CD4-positive, alpha-beta T cell treated with Interleukin-21 for 1 hour (primary cell): ENCODE measurements at regions not wholly inside any gene's neighbourhood (a gene's known extent, or its start where the extent isn't known, plus 50 kb on each side); places are given as distances from the start of the nearest gene placed in this dataset.
"Not testable (repeated sequence)": the region's sequence is repeated elsewhere in the genome, so short reads cannot be mapped to it uniquely, and the experiment has no call there.

Experiments used
- DNase-seq: peaks from one replicate; pipeline ENCODE4 v3.0.0-alpha.2; 2020

- no peak for DNase-seq
Measured at GRCh38 chr1:70760154-70760553, 287.5 kb downstream of the PTGER3 start.

- DNase-seq, result no peak
Measured at GRCh38 chr1:70762386-70762785, 285.2 kb downstream of the PTGER3 start.

GRCh38 chr1:70764747-70765146 lies 282.9 kb downstream of the PTGER3 start:
- DNase-seq, result no peak

GRCh38 chr1:70767377-70767776 lies 280.2 kb downstream of the PTGER3 start:
- no peak for DNase-seq

- DNase-seq, result no peak
Measured at GRCh38 chr1:70768216-70768615, 279.4 kb downstream of the PTGER3 start.

GRCh38 chr1:70778056-70778762 lies 269.4 kb downstream of the PTGER3 start:
- DNase-seq, result no peak

GRCh38 chr1:70778934-70779333 lies 268.7 kb downstream of the PTGER3 start:
- DNase-seq, result no peak

GRCh38 chr1:70779571-70779970 lies 268.0 kb downstream of the PTGER3 start:
- no peak for DNase-seq

GRCh38 chr1:70785287-70785686 lies 262.3 kb downstream of the PTGER3 start:
- DNase-seq, result no peak

GRCh38 chr1:70790232-70790923 lies 257.2 kb downstream of the PTGER3 start:
- DNase-seq, result no peak

GRCh38 chr1:70795064-70795463 lies 252.6 kb downstream of the PTGER3 start:
- not testable (repeated sequence) for DNase-seq

- DNase-seq, result not testable (repeated sequence)
Measured at GRCh38 chr1:70796298-70796697, 251.3 kb downstream of the PTGER3 start.

GRCh38 chr1:70802625-70803024 lies 245.0 kb downstream of the PTGER3 start:
- not testable (repeated sequence) for DNase-seq

GRCh38 chr1:70805641-70806040 lies 242.0 kb downstream of the PTGER3 start:
- DNase-seq, result no peak

- no peak for DNase-seq
Measured at GRCh38 chr1:70807088-70807664, 240.4 kb downstream of the PTGER3 start.

GRCh38 chr1:70809069-70809468 lies 238.5 kb downstream of the PTGER3 start:
- DNase-seq, result no peak

- no peak for DNase-seq
Measured at GRCh38 chr1:70811815-70812214, 235.8 kb downstream of the PTGER3 start.

GRCh38 chr1:70812442-70813109 lies 235.0 kb downstream of the PTGER3 start:
- no peak for DNase-seq

- no peak for DNase-seq
Measured at GRCh38 chr1:70818401-70818800, 229.2 kb downstream of the PTGER3 start.

- no peak for DNase-seq
Measured at GRCh38 chr1:70819231-70819630, 228.4 kb downstream of the PTGER3 start.

GRCh38 chr1:70819785-70820184 lies 227.8 kb downstream of the PTGER3 start:
- no peak for DNase-seq

- DNase-seq, result no peak
Measured at GRCh38 chr1:70820396-70820795, 227.2 kb downstream of the PTGER3 start.

GRCh38 chr1:70820995-70821394 lies 226.6 kb downstream of the PTGER3 start:
- no peak for DNase-seq

GRCh38 chr1:70826428-70826827 lies 221.2 kb downstream of the PTGER3 start:
- no peak for DNase-seq
